Loucy (cell line): ENCODE measurements at regions not wholly inside any gene's neighbourhood (a gene's known extent, or its start where the extent isn't known, plus 50 kb on each side); places are given as distances from the start of the nearest gene placed in this dataset.

Source experiments
- EZH2phosphoT487 ChIP-seq: fragments of 200-600 bp; IDR thresholded peaks from 2 replicates; pipeline ENCODE4 v1.6.1; 2018; ENCODE audit warnings: antibody characterized with exemption, mild to moderate bottlenecking, moderate library complexity, borderline replicate concordance
- TF ChIP-seq, protein P1 (sequence below): fragments of 200-600 bp; sonication (generic); conservative IDR thresholded peaks from 2 replicates; pipeline ENCODE4 v1.5.1; 2014; ENCODE audit warnings: mild to moderate bottlenecking, antibody characterized with exemption, low read length

DNA sequence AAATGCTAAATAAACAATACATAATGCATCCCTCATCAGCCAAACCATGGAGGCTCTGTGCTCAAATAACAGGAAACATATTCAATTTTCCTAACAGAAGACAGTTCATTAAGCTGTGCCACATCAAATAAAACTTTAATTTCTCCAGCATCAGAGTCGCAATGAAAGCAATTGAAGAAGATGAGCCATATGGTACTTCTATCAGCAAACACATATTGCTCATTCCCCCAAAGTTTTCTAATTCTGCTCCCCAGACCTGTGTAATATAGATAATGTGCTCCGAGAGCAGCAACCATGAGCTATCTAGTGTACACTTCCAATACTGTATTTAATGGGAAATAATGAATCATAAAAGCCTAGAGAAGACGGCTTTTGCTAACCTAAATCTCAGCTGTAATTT lies 263.2 kb downstream of the MEIS1 start:
- TF ChIP-seq, protein P1, sequence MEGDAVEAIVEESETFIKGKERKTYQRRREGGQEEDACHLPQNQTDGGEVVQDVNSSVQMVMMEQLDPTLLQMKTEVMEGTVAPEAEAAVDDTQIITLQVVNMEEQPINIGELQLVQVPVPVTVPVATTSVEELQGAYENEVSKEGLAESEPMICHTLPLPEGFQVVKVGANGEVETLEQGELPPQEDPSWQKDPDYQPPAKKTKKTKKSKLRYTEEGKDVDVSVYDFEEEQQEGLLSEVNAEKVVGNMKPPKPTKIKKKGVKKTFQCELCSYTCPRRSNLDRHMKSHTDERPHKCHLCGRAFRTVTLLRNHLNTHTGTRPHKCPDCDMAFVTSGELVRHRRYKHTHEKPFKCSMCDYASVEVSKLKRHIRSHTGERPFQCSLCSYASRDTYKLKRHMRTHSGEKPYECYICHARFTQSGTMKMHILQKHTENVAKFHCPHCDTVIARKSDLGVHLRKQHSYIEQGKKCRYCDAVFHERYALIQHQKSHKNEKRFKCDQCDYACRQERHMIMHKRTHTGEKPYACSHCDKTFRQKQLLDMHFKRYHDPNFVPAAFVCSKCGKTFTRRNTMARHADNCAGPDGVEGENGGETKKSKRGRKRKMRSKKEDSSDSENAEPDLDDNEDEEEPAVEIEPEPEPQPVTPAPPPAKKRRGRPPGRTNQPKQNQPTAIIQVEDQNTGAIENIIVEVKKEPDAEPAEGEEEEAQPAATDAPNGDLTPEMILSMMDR, result no peak
- TF ChIP-seq EZH2phosphoT487, result no peak
